HepG2 (cell line): ENCODE measurements at regions not wholly inside any gene's neighbourhood (a gene's known extent, or its start where the extent isn't known, plus 50 kb on each side); places are given as distances from the start of the nearest gene placed in this dataset.

Experiments
- AFF4 ChIP-seq: sonication (generic); formaldehyde crosslinking; IDR thresholded peaks from 2 replicates; pipeline ENCODE4 v1.4.0; 2020; ENCODE audit warnings: missing genetic modification reagents
- AHR ChIP-seq: IDR thresholded peaks from 2 replicates; pipeline ENCODE4 v1.6.1; 2018; ENCODE audit warnings: missing genetic modification reagents, missing compliant biosample characterization
- CREB1 ChIP-seq, 2 experiments: fragments of 450-650 bp in 1 of 2; IDR thresholded peaks; 2 replicates each; pipeline ENCODE4 v1.6.1; 2016 to 2017; ENCODE audit warnings: control low read depth in 1 of 2, mild to moderate bottlenecking in 1 of 2, missing compliant biosample characterization in 1 of 2, missing genetic modification characterization in 1 of 2
- HNRNPL ChIP-seq: fragments of 200-400 bp; formaldehyde crosslinking; IDR thresholded peaks from 2 replicates; pipeline ENCODE4 v1.6.1; 2017; ENCODE audit warnings: mild to moderate bottlenecking, low read depth, low read length
- PATZ1 ChIP-seq: sonication (generic); formaldehyde crosslinking; IDR thresholded peaks from 2 replicates; pipeline ENCODE4 v1.4.0; 2020; ENCODE audit warnings: missing genetic modification reagents
- PCBP2 ChIP-seq: fragments of 200-400 bp; formaldehyde crosslinking; optimal IDR thresholded peaks from 2 replicates; pipeline ENCODE3; 2018; ENCODE audit warnings: low read length, low read depth; ENCODE audit not compliant: poor library complexity, severe bottlenecking
- RAD21 ChIP-seq: fragments of 450-650 bp; formaldehyde crosslinking; IDR thresholded peaks from 2 replicates; pipeline ENCODE4 v1.5.0; 2020; ENCODE audit warnings: mild to moderate bottlenecking
- RBM39 ChIP-seq: fragments of 200-400 bp; formaldehyde crosslinking; IDR thresholded peaks from one replicate; pipeline ENCODE4 v1.6.1; 2018; ENCODE audit warnings: antibody characterized with exemption, mild to moderate bottlenecking, low read depth, low read length; ENCODE audit not compliant: poor library complexity, severe bottlenecking
- ZBTB43 ChIP-seq: sonication (generic); formaldehyde crosslinking; conservative IDR thresholded peaks from 2 replicates; pipeline ENCODE4 v1.4.0; 2020; ENCODE audit warnings: missing genetic modification reagents
- ZSCAN29 ChIP-seq: sonication (generic); formaldehyde crosslinking; conservative IDR thresholded peaks from 2 replicates; pipeline ENCODE4 v1.4.0; 2020; ENCODE audit warnings: mild to moderate bottlenecking, missing genetic modification reagents
- TF ChIP-seq, protein P1 (sequence below): sonication (generic); formaldehyde crosslinking; IDR thresholded peaks from 2 replicates; pipeline ENCODE4 v1.4.0; 2020; ENCODE audit warnings: missing genetic modification reagents; ENCODE audit errors: not compliant biosample characterization
- TF ChIP-seq, protein P2 (sequence below): sonication (generic); formaldehyde crosslinking; IDR thresholded peaks from 2 replicates; pipeline ENCODE4 v1.5.0; 2020; ENCODE audit warnings: mild to moderate bottlenecking, missing genetic modification reagents, moderate library complexity
- TF ChIP-seq, protein P3 (sequence below): sonication (generic); formaldehyde crosslinking; IDR thresholded peaks from 2 replicates; pipeline ENCODE4 v1.5.0; 2020; ENCODE audit warnings: missing genetic modification reagents

DNA sequence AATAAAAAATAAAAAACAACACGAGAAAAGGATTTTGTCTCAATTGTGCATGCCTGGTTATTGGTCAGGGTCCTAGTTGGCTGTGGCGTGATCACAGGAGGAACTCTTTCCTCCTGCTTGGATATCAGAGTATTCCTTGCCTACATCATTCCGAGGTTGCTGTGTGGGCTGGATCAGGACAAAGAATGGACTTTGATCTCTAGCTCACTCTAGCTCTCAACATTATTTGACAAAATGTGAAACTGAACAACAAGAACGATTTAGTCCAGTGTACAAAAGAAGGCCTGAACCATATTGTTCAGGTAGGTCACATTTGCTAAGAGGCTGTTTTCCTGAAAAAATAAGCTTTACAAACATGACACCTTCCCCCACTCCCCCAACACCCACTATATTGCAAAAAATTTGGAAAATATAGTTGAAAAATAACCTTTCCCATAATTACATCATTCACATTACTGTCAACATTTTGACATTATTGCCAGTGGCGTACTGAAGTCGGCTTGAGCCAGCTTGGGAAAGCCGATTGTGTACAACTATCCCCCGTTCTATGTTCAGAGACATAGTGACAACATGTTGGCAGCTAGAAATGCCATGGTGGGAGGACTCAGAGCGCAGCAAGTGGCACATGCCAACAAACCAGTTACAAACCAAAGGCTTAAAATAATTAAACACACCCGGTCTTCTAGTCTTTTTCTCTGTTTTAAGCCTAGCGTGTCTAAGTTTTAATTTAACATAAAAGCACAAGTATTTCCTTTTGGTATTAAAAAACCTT lies 179.0 kb downstream of the LPIN1 start:
- TF ChIP-seq ZSCAN29 (CRISPR knock-in tag): no peak
- no peak for TF ChIP-seq PATZ1 (CRISPR knock-in tag)
- TF ChIP-seq, protein P1, sequence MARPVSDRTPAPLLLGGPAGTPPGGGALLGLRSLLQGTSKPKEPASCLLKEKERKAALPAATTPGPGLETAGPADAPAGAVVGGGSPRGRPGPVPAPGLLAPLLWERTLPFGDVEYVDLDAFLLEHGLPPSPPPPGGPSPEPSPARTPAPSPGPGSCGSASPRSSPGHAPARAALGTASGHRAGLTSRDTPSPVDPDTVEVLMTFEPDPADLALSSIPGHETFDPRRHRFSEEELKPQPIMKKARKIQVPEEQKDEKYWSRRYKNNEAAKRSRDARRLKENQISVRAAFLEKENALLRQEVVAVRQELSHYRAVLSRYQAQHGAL (CRISPR knock-in tag): no peak
- TF ChIP-seq RAD21 (CRISPR knock-in tag): no peak
- TF ChIP-seq CREB1 (IDR thresholded peaks at IDR 0.05): no peak
- TF ChIP-seq CREB1 (CRISPR knock-in tag; IDR thresholded peaks at IDR 0.05): no peak
- TF ChIP-seq, protein P2, sequence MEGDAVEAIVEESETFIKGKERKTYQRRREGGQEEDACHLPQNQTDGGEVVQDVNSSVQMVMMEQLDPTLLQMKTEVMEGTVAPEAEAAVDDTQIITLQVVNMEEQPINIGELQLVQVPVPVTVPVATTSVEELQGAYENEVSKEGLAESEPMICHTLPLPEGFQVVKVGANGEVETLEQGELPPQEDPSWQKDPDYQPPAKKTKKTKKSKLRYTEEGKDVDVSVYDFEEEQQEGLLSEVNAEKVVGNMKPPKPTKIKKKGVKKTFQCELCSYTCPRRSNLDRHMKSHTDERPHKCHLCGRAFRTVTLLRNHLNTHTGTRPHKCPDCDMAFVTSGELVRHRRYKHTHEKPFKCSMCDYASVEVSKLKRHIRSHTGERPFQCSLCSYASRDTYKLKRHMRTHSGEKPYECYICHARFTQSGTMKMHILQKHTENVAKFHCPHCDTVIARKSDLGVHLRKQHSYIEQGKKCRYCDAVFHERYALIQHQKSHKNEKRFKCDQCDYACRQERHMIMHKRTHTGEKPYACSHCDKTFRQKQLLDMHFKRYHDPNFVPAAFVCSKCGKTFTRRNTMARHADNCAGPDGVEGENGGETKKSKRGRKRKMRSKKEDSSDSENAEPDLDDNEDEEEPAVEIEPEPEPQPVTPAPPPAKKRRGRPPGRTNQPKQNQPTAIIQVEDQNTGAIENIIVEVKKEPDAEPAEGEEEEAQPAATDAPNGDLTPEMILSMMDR (CRISPR knock-in tag): no peak
- no peak for TF ChIP-seq PCBP2
- TF ChIP-seq RBM39: no peak
- TF ChIP-seq, protein P3, sequence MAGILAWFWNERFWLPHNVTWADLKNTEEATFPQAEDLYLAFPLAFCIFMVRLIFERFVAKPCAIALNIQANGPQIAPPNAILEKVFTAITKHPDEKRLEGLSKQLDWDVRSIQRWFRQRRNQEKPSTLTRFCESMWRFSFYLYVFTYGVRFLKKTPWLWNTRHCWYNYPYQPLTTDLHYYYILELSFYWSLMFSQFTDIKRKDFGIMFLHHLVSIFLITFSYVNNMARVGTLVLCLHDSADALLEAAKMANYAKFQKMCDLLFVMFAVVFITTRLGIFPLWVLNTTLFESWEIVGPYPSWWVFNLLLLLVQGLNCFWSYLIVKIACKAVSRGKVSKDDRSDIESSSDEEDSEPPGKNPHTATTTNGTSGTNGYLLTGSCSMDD (CRISPR knock-in tag): no peak
- TF ChIP-seq HNRNPL: no peak
- TF ChIP-seq AFF4: no peak
- no peak for TF ChIP-seq ZBTB43 (CRISPR knock-in tag)
- TF ChIP-seq AHR (CRISPR knock-in tag): no peak
